GM21576 (cell line): ENCODE measurements at regions not wholly inside any gene's neighbourhood (a gene's known extent, or its start where the extent isn't known, plus 50 kb on each side); places are given as distances from the start of the nearest gene placed in this dataset.

Source experiments
- ATAC-seq: cut with Tn5 transposase; IDR thresholded peaks from one replicate; pipeline ENCODE4 v1.9.1; 2021; ENCODE audit warnings: mild to moderate bottlenecking, moderate library complexity; ENCODE audit not compliant: unreplicated experiment

- no peak for ATAC-seq
These were observed 452.9 kb upstream of the PRMT6 start for GRCh38 chr1:106603616-106604015.

DNA sequence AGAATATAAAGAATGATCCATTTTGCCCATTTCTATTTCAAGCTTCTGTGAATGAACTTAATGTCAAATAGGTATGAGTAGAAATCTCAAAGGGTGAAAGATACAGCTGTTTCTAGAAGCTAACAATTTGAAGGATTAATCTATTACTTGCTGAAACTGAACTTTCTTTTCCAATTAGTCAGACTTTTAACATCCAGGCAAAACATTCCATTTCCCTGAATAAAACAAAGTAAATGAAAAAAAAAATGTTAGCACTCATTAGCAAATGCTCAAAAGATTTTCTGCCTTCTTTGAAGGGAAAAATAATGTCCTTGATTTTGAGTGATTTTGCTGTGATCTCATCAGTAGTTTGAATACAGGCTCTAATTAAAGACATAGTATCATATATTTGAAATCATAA, 447.6 kb upstream of the PRMT6 start:
- no peak for ATAC-seq

- no peak for ATAC-seq
These were observed 443.4 kb upstream of the PRMT6 start for GRCh38 chr1:106613068-106613467.

- no peak for ATAC-seq
These were observed 442.6 kb upstream of the PRMT6 start for GRCh38 chr1:106613861-106614260.

DNA sequence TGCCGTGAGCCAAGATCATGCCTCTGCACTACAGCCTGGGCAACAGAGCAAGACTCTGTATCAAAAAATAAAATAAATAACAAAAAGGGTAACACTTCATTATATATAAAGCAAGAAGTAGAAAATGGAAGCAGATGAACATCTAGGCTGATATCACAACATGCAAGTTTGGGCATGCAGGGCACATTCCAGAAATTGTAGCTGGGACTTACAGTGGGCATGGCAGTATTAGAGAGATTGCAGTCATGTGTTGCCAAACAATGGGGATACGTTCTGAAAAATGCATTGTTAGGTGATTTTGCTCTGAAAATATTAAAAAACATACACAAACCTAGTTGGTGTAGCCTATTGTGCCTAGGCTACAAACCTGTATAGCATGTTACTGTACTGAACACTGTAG, 441.0 kb upstream of the PRMT6 start:
- no peak for ATAC-seq

DNA sequence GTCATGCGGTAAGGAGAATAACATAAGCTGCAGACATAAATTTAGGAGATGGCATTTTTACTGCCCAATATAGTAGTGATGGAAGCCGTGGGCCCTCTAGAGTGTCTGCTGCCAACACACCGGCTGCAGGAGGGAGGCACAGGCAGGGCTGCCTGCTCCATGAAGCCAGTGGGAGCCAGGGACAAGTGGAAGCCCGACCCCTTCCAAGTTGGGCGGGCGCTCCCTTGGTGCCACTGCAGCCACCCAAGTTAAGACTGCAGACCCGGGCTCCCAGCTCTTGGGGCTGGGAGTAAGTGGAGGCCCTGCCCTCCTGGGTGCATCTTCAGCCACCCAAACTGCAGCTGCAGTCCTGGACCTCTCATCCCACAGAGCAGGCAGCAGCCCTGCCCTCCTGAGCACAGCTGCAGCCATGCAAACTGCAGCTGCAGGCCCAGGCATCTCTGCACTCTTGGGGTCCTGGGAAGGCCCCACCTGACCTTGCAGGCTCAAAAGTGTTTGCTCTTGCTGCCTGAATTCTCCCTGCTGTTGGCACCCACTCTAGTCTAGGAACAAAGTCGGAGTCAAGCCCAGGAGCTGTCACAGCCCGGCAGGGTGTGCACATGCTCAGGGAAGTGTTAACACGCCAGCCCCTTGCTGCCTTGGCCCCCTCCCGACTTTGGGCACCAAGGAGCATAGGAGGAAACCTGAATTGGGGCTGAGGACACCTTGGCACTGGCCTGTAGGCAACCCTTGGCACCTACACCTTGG, 437.2 kb upstream of the PRMT6 start:
- no peak for ATAC-seq

- ATAC-seq = no peak
These were observed 436.7 kb upstream of the PRMT6 start for GRCh38 chr1:106619827-106620134.

GRCh38 chr1:106620521-106620954, 435.9 kb upstream of the PRMT6 start:
- no peak for ATAC-seq

DNA sequence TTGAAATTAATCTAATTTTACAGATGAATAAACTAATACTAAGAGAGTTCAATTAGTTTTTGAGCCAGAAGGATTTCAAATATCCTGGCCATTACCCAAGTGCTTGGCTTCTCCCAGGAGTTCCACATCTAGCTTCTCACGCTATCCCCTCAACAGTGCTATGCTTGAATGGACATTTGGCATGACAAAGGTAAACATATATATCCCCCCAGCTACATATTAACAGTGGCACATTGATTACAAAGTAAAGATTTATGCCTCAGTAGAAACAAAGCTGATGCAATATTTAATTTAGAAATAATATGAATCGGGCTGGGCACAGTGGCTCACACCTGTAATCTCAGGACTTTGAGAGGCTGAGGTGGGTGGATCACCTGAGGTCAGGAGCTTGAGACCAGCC, 434.6 kb upstream of the PRMT6 start:
- ATAC-seq = no peak

DNA sequence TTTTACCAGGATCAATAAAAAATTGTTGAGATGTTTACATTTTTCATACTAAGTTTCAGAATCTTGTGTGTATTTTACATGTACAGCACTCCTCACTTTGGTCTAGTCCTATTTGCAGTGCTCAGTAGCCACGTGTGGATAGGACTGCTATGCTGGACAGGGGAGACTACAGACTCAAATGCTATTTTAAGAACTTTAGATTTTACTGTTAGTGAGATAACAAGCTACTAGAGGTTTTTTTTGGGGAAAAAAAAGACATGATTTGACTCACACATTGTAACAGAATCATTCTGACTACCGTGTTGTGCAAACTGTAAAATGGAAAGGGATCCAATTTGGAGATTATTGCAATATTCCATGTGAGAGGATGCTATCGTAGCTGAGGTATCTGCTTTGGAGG, 418.9 kb upstream of the PRMT6 start:
- no peak for ATAC-seq

- no peak for ATAC-seq
These were observed 410.2 kb upstream of the PRMT6 start for GRCh38 chr1:106646261-106646784.

DNA sequence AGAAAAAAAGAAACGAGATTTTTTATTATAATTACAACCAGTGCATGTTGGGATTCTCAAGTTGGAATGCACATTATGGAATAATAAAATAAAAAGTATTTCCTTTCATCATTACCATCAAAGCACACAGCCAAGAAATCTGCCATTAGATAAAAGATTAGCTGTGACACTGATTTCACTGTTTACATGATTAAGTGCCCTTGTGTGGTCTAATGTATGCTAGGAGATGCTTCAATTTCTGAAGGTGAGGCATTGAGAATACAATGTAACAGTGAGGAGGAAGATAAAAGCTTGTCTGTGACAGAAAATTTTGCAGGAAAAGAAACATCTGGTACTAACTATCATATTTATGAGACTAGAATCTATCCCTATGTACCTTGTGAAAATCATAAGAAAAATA, 409.7 kb upstream of the PRMT6 start:
- no peak for ATAC-seq

DNA sequence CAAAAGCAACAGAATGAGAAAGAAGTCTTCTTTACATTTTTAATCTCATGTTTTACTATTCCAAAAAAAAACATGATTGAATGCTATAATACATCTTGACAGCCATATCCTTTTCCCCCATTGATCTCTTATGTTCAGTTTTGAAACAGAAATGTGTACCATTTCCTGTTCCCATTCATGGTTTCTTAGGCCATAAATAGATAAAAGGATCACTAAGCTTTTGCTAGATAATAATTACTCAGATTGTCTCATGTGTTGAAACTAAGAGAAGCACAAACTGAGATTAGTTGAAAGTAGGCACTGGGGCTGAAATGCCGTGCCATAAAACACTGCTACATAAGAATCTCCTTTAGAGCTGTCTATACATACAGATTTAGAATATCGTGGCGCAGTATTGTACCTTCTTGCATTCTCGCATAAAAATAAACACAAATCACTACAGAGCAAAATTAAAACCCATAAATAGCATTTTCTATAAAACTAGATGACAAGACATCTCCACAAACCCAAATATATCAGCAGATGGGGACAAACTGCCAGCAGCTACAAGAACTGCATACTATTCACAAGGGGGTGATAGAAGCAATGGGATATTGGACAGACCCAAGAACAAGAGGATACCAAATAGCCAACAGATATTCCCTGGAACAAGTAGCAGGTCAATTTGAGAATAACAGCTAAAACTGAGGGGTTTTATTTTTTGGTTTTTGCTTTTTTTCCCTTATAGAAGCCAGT, 405.3 kb upstream of the PRMT6 start:
- no peak for ATAC-seq

DNA sequence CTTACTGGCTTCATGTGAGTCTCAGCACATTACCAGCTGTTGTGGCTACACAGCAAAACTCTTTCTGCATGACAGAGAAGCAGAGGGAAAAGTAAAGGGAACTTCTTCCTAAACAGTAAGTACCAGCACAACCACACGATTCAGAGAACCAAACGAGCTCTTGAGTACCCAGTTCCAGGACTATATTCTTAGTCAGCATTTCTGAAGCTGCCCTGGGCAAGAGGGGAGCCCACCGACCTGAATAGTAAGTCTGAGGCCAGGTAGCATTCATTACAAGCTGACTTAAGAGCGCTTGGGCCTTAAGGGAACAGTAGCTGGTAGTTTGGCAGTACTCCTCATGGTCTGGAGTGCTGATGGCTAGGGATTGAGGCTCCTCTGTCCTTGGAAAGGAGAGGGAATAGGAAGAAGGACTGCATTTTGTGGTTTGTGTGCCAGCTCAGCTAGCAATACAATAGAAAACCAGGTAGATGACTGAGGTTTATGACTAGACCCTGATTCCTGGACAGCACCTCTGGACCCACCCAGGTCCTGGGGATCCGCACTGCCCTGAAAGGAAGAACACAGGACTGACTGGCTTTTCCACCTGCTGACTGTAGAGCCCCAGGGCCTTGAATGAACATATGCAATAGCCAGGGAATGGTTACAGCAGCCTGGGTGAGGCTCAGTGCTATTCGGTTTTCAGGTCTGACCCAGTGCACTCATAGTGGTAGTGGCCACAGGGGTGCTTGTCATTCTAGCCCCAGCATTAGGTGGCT, 396.8 kb upstream of the PRMT6 start:
- no peak for ATAC-seq

- ATAC-seq = no peak
These were observed 380.9 kb upstream of the PRMT6 start for GRCh38 chr1:106675558-106675957.

DNA sequence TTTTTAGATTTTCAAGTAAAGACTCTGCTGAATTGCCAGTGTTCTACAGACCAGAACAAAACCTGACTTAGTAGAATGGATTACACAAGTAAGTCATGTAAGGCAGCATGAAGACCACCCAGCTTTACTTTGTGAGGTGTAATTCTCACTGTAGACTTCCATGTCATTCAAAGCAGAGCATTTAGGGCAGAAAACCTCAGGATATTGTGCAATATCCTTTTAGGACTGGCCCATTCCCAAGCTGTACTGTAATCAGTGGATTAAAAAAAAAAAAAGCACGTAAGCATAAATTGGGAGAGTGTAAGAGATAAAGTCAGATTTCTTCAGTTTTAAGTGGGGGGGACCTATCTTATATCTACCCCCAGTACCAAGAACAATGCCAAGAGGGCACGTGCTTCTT, 380.5 kb upstream of the PRMT6 start:
- ATAC-seq = no peak

DNA sequence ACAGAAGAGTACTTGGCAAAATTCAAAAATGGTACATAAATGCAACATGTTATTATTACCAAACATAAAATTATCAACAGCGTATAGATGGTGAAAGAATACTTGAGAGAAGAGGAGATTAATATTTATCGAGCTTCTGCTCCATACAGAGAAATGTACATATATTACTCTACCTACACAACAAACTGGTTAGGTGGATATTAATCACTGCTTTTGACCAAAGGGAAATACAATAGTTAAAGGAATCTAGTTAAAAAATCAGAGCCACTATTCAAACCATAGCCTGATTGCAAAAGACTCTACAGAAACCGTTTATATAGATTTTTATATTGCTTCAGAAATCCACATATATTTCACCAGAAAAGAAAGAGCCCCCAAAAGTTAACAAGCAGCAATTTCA, 379.3 kb upstream of the PRMT6 start:
- no peak for ATAC-seq

GRCh38 chr1:106677721-106678120, 378.8 kb upstream of the PRMT6 start:
- no peak for ATAC-seq

GRCh38 chr1:106678279-106679050, 378.0 kb upstream of the PRMT6 start:
- ATAC-seq = no peak

GRCh38 chr1:106680216-106680615, 376.3 kb upstream of the PRMT6 start:
- no peak for ATAC-seq

- no peak for ATAC-seq
These were observed 375.6 kb upstream of the PRMT6 start for GRCh38 chr1:106680776-106681344.
